ENCODE measurements at regions not wholly inside any gene's neighbourhood (a gene's known extent, or its start where the extent isn't known, plus 50 kb on each side); places are given as distances from the start of the nearest gene placed in this dataset.
A peak's percentile ranks its signal among the peaks of the same experiment; 100 is the strongest.
"Not testable (repeated sequence)": the region's sequence is repeated elsewhere in the genome, so short reads cannot be mapped to it uniquely, and the experiment has no call there.

DNA sequence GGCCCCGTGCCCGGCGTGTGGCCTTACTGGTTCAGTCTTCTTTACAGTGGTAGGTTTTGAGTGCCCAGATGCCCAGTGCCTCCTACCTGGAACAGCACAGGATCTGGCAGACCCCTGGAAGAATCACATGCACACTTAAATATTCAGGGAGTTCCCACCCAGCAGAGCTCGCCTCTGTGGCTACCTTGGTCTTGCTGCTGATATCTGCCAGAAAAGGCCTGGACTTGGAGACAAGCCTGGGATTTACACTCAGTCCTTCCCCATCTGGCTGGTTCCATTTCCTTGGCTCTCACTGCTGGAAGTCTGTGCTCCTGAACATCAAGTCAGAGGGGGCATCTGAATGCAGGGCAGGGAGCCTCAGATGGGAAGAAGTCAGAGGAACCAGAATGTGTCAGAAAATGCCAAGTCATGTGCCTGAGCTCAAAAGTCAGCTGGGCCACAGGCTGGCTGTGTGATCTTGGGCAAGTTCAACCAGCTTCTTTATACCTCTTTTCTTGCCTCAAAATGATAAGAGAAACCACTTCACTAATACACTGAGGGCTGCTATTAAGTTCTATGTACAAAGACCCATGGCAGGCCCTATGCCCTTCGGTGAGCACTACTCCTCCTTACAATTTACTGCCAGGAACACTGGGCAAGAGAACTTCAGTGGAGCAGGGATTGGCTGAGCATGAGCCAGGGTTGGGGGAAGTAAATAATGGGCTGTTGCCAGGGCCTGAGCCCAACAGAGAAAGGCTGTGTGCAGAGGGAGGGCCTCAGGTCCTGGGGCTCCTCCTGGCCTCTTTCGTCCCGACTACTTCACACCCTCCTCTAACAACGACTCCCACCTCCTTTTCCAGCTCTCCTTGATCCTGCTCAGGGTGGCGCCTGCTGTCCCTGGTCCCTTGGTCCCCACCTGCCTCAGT lies 135.9 kb downstream of the GPCPD1 start:
- no peaks in the 10 kb centered on the region for H3K36me3 ChIP-seq (replicated peaks in 1 of 2; ENCODE audit: insufficient read depth in 1 of 2, low read depth in 2 of 2)
- TF ChIP-seq CTCF (IDR thresholded peaks at IDR 0.05) (no peak), POLR2A (IDR thresholded peaks at IDR 0.05) (no peak)
- H3K27me3 ChIP-seq, result no peaks in the 10 kb centered on the region
- H3K27ac ChIP-seq, result peak overlapping the region in 1 of 4 donors; percentile 10
- no peak overlapping the region for H3K4me3 ChIP-seq
- WGBS, 2 donors, result 39 to 64% methylated on average over 6 to 9 of the region's 9 CpGs
- peak; percentile 48 to 79 (median 66) for DNase-seq
- intact Hi-C loops (cut with DNase I), result no loop called here
- peaks cover 11% of the 10 kb centered on the region for H3K4me1 ChIP-seq
- ATAC-seq, result peak; percentile 80
- no peaks in the 10 kb centered on the region for H3K9me3 ChIP-seq

DNA sequence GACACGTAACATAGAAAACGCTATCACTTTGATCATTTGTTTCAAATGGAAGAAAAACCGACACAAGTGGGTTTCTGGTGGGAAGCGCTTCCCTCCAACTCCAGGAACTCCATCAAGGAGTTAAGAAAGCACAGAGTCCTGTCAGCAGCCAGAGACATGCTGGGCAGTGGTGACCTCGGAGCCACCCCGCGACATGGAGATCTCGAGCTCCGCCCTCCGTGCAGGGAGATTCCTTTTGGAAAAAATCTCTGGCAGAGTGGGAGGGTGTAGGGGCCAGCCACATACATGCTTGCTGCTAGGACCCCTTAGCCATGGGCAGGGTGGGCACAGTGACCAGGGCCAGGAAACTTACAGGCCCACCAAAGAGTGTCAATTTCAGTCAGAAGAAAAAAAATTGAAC lies 138.9 kb downstream of the GPCPD1 start:
- H3K27me3 ChIP-seq; H3K4me3 ChIP-seq; H3K27ac ChIP-seq; H3K9me3 ChIP-seq; H3K36me3 ChIP-seq (replicated peaks in 1 of 2; ENCODE audit: insufficient read depth in 1 of 2, low read depth in 2 of 2); DNase-seq; intact Hi-C loops (cut with DNase I); ATAC-seq: not testable (repeated sequence)
- 67 to 71% methylated on average over 3 to 5 of the region's 10 CpGs for WGBS, 2 donors
- H3K4me1 ChIP-seq, result peaks cover 11% of the 10 kb centered on the region

- no peak for ATAC-seq
- Histone ChIP-seq H3K36me3 (replicated peaks in 1 of 2; ENCODE audit: insufficient read depth in 1 of 2, low read depth in 2 of 2) (no peaks in the 10 kb centered on the region), H3K4me3 (no peak overlapping the region), H3K9me3 (no peaks in the 10 kb centered on the region), H3K27me3 (no peaks in the 10 kb centered on the region), H3K4me1 (peaks cover 11% of the 10 kb centered on the region), H3K27ac (no peak overlapping the region)
- intact Hi-C loops (cut with DNase I), result no loop called here
- DNase-seq, result no peak
- TF ChIP-seq POLR2A (IDR thresholded peaks at IDR 0.05) (no peak), CTCF (IDR thresholded peaks at IDR 0.05) (no peak)
- WGBS, 2 donors, result 83 to 90% methylated on average over 17 of the region's 18 CpGs
Observed at GRCh38 chr20:5471368-5471767, 139.4 kb downstream of the GPCPD1 start.

DNA sequence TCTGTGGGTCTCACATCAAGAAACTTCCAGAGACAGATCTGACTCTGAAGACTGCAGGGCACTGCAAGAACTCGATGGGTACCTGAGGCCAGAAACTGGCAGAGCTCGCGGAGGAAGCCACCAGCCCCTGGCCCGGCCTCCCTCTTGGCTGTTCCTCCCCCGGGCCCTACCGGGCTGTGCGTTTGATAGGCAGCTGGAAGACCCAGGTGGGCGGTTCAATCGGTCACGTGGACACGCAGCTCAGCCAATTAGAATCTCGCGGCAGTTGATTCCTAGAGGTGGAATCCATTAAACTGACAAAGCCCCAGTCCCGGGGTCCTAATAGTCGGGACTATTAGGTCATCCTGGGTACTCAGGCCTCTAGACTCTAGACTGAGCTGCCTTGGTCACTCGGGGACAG lies 139.9 kb downstream of the GPCPD1 start:
- no peaks in the 10 kb centered on the region for H3K9me3 ChIP-seq
- DNase-seq (no peak), ATAC-seq (no peak)
- H3K4me3 ChIP-seq, result no peak overlapping the region
- 79 to 95% methylated on average over 10 to 14 of the region's 16 CpGs for WGBS, 2 donors
- TF ChIP-seq POLR2A (IDR thresholded peaks at IDR 0.05), result no peak
- TF ChIP-seq CTCF (IDR thresholded peaks at IDR 0.05), result no peak
- no peaks in the 10 kb centered on the region for H3K27me3 ChIP-seq
- H3K27ac ChIP-seq, result no peak overlapping the region
- H3K36me3 ChIP-seq (replicated peaks in 1 of 2; ENCODE audit: insufficient read depth in 1 of 2, low read depth in 2 of 2), result no peaks in the 10 kb centered on the region
- intact Hi-C loops (cut with DNase I), result no loop called here
- peaks cover 11% of the 10 kb centered on the region for H3K4me1 ChIP-seq

DNA sequence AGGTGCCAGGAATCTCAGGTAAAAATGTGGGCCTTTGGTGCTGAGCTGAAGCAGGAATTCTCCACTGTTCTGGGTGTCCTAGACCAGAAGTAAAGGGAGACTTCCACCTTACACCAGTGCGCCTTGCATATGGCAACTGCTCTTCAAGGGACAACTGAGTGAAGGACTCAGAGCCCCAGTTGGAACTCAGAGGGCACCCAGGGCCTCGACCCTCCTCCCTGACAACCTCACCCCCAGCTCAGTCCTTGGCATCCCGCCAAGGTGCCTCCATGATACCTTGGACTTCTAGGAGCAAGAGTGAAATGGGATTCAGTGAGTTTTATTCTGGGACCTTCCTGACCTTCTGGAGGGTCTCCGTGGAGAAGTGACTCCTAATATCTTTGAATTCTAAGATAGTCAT lies 140.3 kb downstream of the GPCPD1 start:
- Histone ChIP-seq H3K4me3 (no peak overlapping the region), H3K27me3 (no peaks in the 10 kb centered on the region), H3K4me1 (peaks cover 9% of the 10 kb centered on the region), H3K36me3 (replicated peaks in 1 of 2; ENCODE audit: insufficient read depth in 1 of 2, low read depth in 2 of 2) (no peaks in the 10 kb centered on the region), H3K9me3 (no peaks in the 10 kb centered on the region), H3K27ac (no peak overlapping the region)
- WGBS, 2 donors, result 52 to 59% methylated on average over 4 of the region's 4 CpGs
- intact Hi-C loops (cut with DNase I), result no loop called here
- DNase-seq (no peak), ATAC-seq (no peak)
- TF ChIP-seq POLR2A (IDR thresholded peaks at IDR 0.05) (no peak), CTCF (IDR thresholded peaks at IDR 0.05) (no peak)
